ENCODE measurements at regions not wholly inside any gene's neighbourhood (a gene's known extent, or its start where the extent isn't known, plus 50 kb on each side); places are given as distances from the start of the nearest gene placed in this dataset.
A peak's percentile ranks its signal among the peaks of the same experiment; 100 is the strongest.

GRCh38 chr4:149116806-149117205, 674.6 kb upstream of the NR3C2 start:
- no peaks in the 10 kb centered on the region for H3K27me3 ChIP-seq (ENCODE audit: insufficient read depth, low read length)
- no peak overlapping the region for H2BK5ac ChIP-seq (ENCODE audit: low read depth, low read length, poor library complexity)
- H3K9me3 ChIP-seq (ENCODE audit: insufficient read depth, low read depth, low read length), result no peaks in the 10 kb centered on the region
- whole genome bisulfite sequencing (ENCODE audit: extremely low coverage, insufficient coverage, insufficient read length), result no CpG with 5 or more reads among the region's 2 CpGs
- no peak overlapping the region for H3K4me3 ChIP-seq (ENCODE audit: low read depth, low read length)
- no peak overlapping the region for H2AFZ ChIP-seq (ENCODE audit: insufficient read depth, low read length, poor library complexity)
- H3K79me1 ChIP-seq (ENCODE audit: low read length), result no peaks in the 10 kb centered on the region
- H3K14ac ChIP-seq (ENCODE audit: low read length), result no peak overlapping the region
- no peak overlapping the region for H3K23ac ChIP-seq (ENCODE audit: low read length)
- no peak overlapping the region for H2BK120ac ChIP-seq (ENCODE audit: insufficient read depth, low read length, poor library complexity)
- no peaks in the 10 kb centered on the region for H3K79me2 ChIP-seq (ENCODE audit: control insufficient read depth, insufficient read depth, low read length, poor library complexity)
- no peak overlapping the region for H4K8ac ChIP-seq (ENCODE audit: low read depth, low read length)
- no peaks in the 10 kb centered on the region for H3K4me1 ChIP-seq (ENCODE audit: control insufficient read depth in 1 of 2, insufficient read depth in 2 of 2, low read length in 2 of 2)
- H3K4ac ChIP-seq (ENCODE audit: low read depth, low read length), result no peak overlapping the region
- no peak overlapping the region for H3K4me2 ChIP-seq (ENCODE audit: low read length)
- H3K36me3 ChIP-seq (ENCODE audit: control insufficient read depth in 1 of 2, insufficient read depth in 2 of 2, low read length in 2 of 2), result no peaks in the 10 kb centered on the region
- H4K12ac ChIP-seq (ENCODE audit: low read depth, low read length), result no peak overlapping the region
- no peak overlapping the region for H2BK12ac ChIP-seq (ENCODE audit: low read length)
- H3K9ac ChIP-seq (ENCODE audit: low read length), result no peak overlapping the region
- H4K91ac ChIP-seq (ENCODE audit: low read depth, low read length), result no peak overlapping the region
- no peak overlapping the region for H2AK5ac ChIP-seq (ENCODE audit: low read length)
- no peak overlapping the region for H3K18ac ChIP-seq (ENCODE audit: low read length)
- DNase-seq, result no peak
- no peak overlapping the region for H3K27ac ChIP-seq (ENCODE audit: low read depth, low read length)

DNA sequence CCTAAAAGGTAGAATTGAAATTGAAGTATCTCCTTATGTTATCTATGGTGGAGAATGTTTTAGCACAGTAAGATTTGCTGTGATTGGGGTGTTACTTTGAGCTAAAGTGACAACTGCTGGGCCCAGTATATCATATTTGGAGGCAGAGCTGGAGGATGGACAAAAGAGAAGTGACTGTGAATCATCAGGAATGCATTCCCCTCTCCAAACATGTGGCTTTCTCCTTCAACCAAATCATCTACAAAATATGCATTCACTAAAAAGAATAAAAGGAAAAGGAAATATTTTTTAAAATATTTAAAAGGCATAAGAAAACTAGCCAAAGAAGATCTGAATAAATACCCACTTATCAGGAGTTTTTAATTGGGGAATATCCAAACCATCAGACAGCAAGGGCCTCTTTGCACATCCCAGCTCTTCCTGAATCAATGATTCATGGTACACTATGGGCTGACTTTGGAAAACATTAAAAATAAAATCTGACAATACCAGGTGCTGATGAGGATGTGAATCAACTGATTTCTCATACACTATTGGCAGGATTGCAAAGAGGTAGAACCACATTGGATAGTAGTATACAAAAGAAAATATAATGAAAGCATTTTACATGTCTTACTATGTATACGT, 671.7 kb upstream of the NR3C2 start:
- H4K8ac ChIP-seq (ENCODE audit: low read depth, low read length), result no peak overlapping the region
- WGBS (ENCODE audit: extremely low coverage, insufficient coverage, insufficient read length), result no CpG with 5 or more reads among the region's 1 CpG
- no peak overlapping the region for H3K4ac ChIP-seq (ENCODE audit: low read depth, low read length)

GRCh38 chr4:149112109-149112508, 669.9 kb upstream of the NR3C2 start:
- Histone ChIP-seq H2AFZ (ENCODE audit: insufficient read depth, low read length, poor library complexity) (no peak overlapping the region), H3K18ac (ENCODE audit: low read length) (no peak overlapping the region), H4K12ac (ENCODE audit: low read depth, low read length) (no peak overlapping the region), H3K4me2 (ENCODE audit: low read length) (no peak overlapping the region), H2BK5ac (ENCODE audit: low read depth, low read length, poor library complexity) (no peak overlapping the region), H3K9me3 (ENCODE audit: insufficient read depth, low read depth, low read length) (no peaks in the 10 kb centered on the region), H4K91ac (ENCODE audit: low read depth, low read length) (no peak overlapping the region), H3K27ac (ENCODE audit: low read depth, low read length) (no peak overlapping the region), H2BK120ac (ENCODE audit: insufficient read depth, low read length, poor library complexity) (no peak overlapping the region), H3K36me3 (ENCODE audit: control insufficient read depth in 1 of 2, insufficient read depth in 2 of 2, low read length in 2 of 2) (no peaks in the 10 kb centered on the region), H3K14ac (ENCODE audit: low read length) (no peak overlapping the region), H3K27me3 (ENCODE audit: insufficient read depth, low read length) (no peaks in the 10 kb centered on the region), H3K23ac (ENCODE audit: low read length) (no peak overlapping the region), H3K4me1 (ENCODE audit: control insufficient read depth in 1 of 2, insufficient read depth in 2 of 2, low read length in 2 of 2) (no peaks in the 10 kb centered on the region), H3K79me1 (ENCODE audit: low read length) (no peaks in the 10 kb centered on the region), H3K4me3 (ENCODE audit: low read depth, low read length) (no peak overlapping the region), H3K9ac (ENCODE audit: low read length) (no peak overlapping the region), H2BK12ac (ENCODE audit: low read length) (no peak overlapping the region), H3K4ac (ENCODE audit: low read depth, low read length) (no peak overlapping the region), H4K8ac (ENCODE audit: low read depth, low read length) (no peak overlapping the region), H3K79me2 (ENCODE audit: control insufficient read depth, insufficient read depth, low read length, poor library complexity) (no peaks in the 10 kb centered on the region), H2AK5ac (ENCODE audit: low read length) (no peak overlapping the region)
- no peak for DNase-seq
- no CpG with 5 or more reads among the region's 3 CpGs for WGBS (ENCODE audit: extremely low coverage, insufficient coverage, insufficient read length)

More for the DNA sequence above, 671.7 kb upstream of the NR3C2 start:
- Histone ChIP-seq H2BK5ac (ENCODE audit: low read depth, low read length, poor library complexity) (no peak overlapping the region), H3K4me2 (ENCODE audit: low read length) (no peak overlapping the region), H2AFZ (ENCODE audit: insufficient read depth, low read length, poor library complexity) (no peak overlapping the region), H4K12ac (ENCODE audit: low read depth, low read length) (no peak overlapping the region), H3K4me1 (ENCODE audit: control insufficient read depth in 1 of 2, insufficient read depth in 2 of 2, low read length in 2 of 2) (no peaks in the 10 kb centered on the region), H3K23ac (ENCODE audit: low read length) (no peak overlapping the region), H3K14ac (ENCODE audit: low read length) (no peak overlapping the region), H3K4me3 (ENCODE audit: low read depth, low read length) (no peak overlapping the region), H2AK5ac (ENCODE audit: low read length) (no peak overlapping the region), H3K79me1 (ENCODE audit: low read length) (no peaks in the 10 kb centered on the region), H3K18ac (ENCODE audit: low read length) (no peak overlapping the region), H3K36me3 (ENCODE audit: control insufficient read depth in 1 of 2, insufficient read depth in 2 of 2, low read length in 2 of 2) (no peaks in the 10 kb centered on the region), H2BK12ac (ENCODE audit: low read length) (no peak overlapping the region), H3K9me3 (ENCODE audit: insufficient read depth, low read depth, low read length) (no peaks in the 10 kb centered on the region), H3K27ac (ENCODE audit: low read depth, low read length) (no peak overlapping the region), H4K91ac (ENCODE audit: low read depth, low read length) (no peak overlapping the region), H3K27me3 (ENCODE audit: insufficient read depth, low read length) (no peaks in the 10 kb centered on the region), H3K9ac (ENCODE audit: low read length) (no peak overlapping the region), H2BK120ac (ENCODE audit: insufficient read depth, low read length, poor library complexity) (no peak overlapping the region), H3K79me2 (ENCODE audit: control insufficient read depth, insufficient read depth, low read length, poor library complexity) (no peaks in the 10 kb centered on the region)
- peak in 1 of 2 donors; percentile 38 for DNase-seq

DNA sequence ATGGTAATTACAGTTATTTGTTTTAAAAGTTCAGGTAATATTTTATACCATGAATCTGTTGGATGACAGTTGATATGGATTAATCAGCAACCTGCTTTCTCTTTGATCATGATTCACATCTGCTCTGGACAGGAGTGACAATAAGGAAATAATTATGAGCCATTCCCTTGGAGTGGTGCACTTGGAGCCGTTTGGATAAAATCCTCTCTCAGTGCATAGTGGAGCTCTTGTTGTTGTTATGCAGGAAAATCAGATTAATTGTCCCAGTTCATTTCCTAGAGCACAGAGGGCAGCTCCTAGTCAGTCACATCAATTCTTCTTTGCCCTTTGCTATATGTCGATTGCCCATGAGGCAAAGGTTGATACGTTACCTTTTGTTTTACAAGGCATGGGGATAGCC, 668.3 kb upstream of the NR3C2 start:
- Histone ChIP-seq H3K27ac (ENCODE audit: low read depth, low read length) (no peak overlapping the region), H3K9me3 (ENCODE audit: insufficient read depth, low read depth, low read length) (no peaks in the 10 kb centered on the region), H3K9ac (ENCODE audit: low read length) (no peak overlapping the region), H3K4me2 (ENCODE audit: low read length) (no peak overlapping the region), H4K8ac (ENCODE audit: low read depth, low read length) (no peak overlapping the region), H3K36me3 (ENCODE audit: control insufficient read depth in 1 of 2, insufficient read depth in 2 of 2, low read length in 2 of 2) (no peaks in the 10 kb centered on the region), H2AFZ (ENCODE audit: insufficient read depth, low read length, poor library complexity) (no peak overlapping the region), H3K23ac (ENCODE audit: low read length) (no peak overlapping the region), H3K4me3 (ENCODE audit: low read depth, low read length) (no peak overlapping the region), H3K4ac (ENCODE audit: low read depth, low read length) (no peak overlapping the region), H3K4me1 (ENCODE audit: control insufficient read depth in 1 of 2, insufficient read depth in 2 of 2, low read length in 2 of 2) (no peaks in the 10 kb centered on the region), H4K12ac (ENCODE audit: low read depth, low read length) (no peak overlapping the region), H2BK120ac (ENCODE audit: insufficient read depth, low read length, poor library complexity) (no peak overlapping the region), H3K27me3 (ENCODE audit: insufficient read depth, low read length) (no peaks in the 10 kb centered on the region), H3K18ac (ENCODE audit: low read length) (no peak overlapping the region), H2BK12ac (ENCODE audit: low read length) (no peak overlapping the region), H2AK5ac (ENCODE audit: low read length) (no peak overlapping the region), H3K79me2 (ENCODE audit: control insufficient read depth, insufficient read depth, low read length, poor library complexity) (no peaks in the 10 kb centered on the region), H3K14ac (ENCODE audit: low read length) (no peak overlapping the region), H3K79me1 (ENCODE audit: low read length) (no peaks in the 10 kb centered on the region), H4K91ac (ENCODE audit: low read depth, low read length) (no peak overlapping the region), H2BK5ac (ENCODE audit: low read depth, low read length, poor library complexity) (no peak overlapping the region)
- WGBS (ENCODE audit: extremely low coverage, insufficient coverage, insufficient read length), result no CpG with 5 or more reads among the region's 3 CpGs
- no peak for DNase-seq

Data from trophoblast cell (in vitro differentiated cells and primary cell).